ENCODE measurements at regions not wholly inside any gene's neighbourhood (a gene's known extent, or its start where the extent isn't known, plus 50 kb on each side); places are given as distances from the start of the nearest gene placed in this dataset.

DNA sequence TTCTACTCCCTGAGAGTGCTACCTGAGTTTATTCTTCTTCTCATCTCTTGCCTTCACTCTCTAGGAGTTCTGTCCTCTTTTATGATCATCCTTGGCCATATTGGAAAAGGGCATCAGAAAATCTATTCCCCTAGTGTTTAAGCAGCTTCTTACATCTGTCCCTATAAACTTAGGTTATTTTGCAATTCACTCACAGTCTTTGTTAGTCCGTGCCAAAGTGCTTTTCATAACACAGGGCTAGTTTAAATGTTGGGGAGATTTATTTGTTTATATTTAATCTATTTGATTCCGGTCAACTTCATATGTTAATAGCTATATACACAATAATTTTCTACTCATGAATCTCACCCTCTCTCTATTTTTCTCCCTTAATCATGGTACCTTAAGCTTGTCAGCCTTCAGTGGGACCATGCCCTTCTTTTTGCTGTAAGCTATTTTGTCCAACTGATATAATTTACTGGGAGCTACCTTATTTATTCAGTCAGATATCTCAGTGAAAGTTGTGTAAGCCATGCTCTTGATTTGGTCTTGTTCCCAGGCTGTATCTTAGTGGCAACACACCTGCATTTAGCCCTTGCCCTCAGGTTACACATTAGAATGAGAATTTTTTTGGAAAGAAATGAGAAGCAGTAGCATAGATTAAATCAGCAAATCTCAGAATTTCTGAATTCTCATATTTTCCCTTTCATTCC is 106.3 kb upstream of the SMYD2 start:
- TF ChIP-seq ZBTB7A (IDR thresholded peaks at IDR 0.05; ENCODE audit: low read depth) (no peak), TCF12 (IDR thresholded peaks at IDR 0.05; ENCODE audit: low read depth) (no peak), REST (IDR thresholded peaks at IDR 0.05; ENCODE audit: low read depth) (no peak), NFIC (IDR thresholded peaks at IDR 0.05) (no peak)

DNA sequence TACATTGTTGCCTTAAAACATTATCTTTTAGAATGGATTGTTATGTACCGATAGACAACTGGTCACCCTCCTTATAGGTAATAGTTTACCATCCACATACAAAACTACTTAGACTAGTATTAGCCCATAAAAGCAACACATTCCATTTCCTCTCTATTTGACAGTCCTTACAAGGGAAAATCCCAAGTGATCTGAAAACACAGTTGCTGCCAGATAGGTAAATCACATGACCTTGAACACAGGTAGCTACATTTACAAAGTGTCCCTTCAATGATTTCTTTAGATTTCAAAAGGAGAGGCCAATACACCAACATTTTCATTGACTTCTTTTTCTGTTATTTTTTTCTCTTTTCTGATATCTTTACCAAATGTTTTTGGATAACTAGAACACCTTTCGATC is 102.9 kb upstream of the SMYD2 start:
- TF ChIP-seq REST (IDR thresholded peaks at IDR 0.05; ENCODE audit: low read depth) (no peak), TCF12 (IDR thresholded peaks at IDR 0.05; ENCODE audit: low read depth) (no peak), EGR1 (IDR thresholded peaks at IDR 0.05) (no peak), RAD21 (IDR thresholded peaks at IDR 0.05; ENCODE audit: low read depth) (no peak), MAX (IDR thresholded peaks at IDR 0.05) (no peak), ZBTB7A (IDR thresholded peaks at IDR 0.05; ENCODE audit: low read depth) (no peak), NFIC (IDR thresholded peaks at IDR 0.05) (no peak), FOXM1 (IDR thresholded peaks at IDR 0.05; ENCODE audit: borderline replicate concordance, low read depth) (no peak), TAF1 (IDR thresholded peaks at IDR 0.05; ENCODE audit: low read depth) (no peak), CREB1 (IDR thresholded peaks at IDR 0.05; ENCODE audit: low read depth) (no peak), YY1 (IDR thresholded peaks at IDR 0.05; ENCODE audit: low read depth) (no peak), EP300 (IDR thresholded peaks at IDR 0.05; ENCODE audit: borderline replicate concordance) (no peak), TEAD4 (IDR thresholded peaks at IDR 0.05) (no peak), CEBPB (IDR thresholded peaks at IDR 0.05) (no peak)
- TF ChIP-seq, protein P1, sequence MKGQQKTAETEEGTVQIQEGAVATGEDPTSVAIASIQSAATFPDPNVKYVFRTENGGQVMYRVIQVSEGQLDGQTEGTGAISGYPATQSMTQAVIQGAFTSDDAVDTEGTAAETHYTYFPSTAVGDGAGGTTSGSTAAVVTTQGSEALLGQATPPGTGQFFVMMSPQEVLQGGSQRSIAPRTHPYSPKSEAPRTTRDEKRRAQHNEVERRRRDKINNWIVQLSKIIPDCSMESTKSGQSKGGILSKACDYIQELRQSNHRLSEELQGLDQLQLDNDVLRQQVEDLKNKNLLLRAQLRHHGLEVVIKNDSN (IDR thresholded peaks at IDR 0.05) = no peak

DNA sequence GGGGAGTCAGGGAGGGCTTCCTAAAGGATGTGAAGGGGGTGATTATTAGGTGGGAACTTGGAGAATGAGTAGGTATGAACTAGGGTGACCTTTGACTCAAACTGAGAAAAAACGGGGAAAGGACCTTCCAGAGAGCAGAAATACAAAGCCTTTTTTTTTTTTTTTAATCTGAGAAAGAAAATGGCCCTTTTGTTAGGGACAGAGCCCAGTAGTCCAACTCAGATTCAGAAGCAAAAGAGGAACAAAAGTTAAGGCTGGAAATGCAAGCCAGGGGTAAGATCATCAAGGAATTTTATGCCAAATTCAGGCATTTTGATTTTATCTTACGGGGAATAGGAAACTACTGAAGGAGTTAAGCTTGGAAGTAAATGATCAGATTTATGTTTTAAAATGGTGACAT is 96.0 kb upstream of the SMYD2 start:
- TF ChIP-seq TCF12 (IDR thresholded peaks at IDR 0.05; ENCODE audit: low read depth) (no peak), CREB1 (IDR thresholded peaks at IDR 0.05; ENCODE audit: low read depth) (no peak), MAX (IDR thresholded peaks at IDR 0.05) (no peak), NFIC (IDR thresholded peaks at IDR 0.05) (no peak), EGR1 (IDR thresholded peaks at IDR 0.05) (no peak), REST (IDR thresholded peaks at IDR 0.05; ENCODE audit: low read depth) (no peak), RAD21 (IDR thresholded peaks at IDR 0.05; ENCODE audit: low read depth) (no peak), YY1 (IDR thresholded peaks at IDR 0.05; ENCODE audit: low read depth) (no peak), FOXM1 (IDR thresholded peaks at IDR 0.05; ENCODE audit: borderline replicate concordance, low read depth) (no peak), TEAD4 (IDR thresholded peaks at IDR 0.05) (no peak), EP300 (IDR thresholded peaks at IDR 0.05; ENCODE audit: borderline replicate concordance) (no peak), ZBTB7A (IDR thresholded peaks at IDR 0.05; ENCODE audit: low read depth) (no peak), CEBPB (IDR thresholded peaks at IDR 0.05) (no peak), TAF1 (IDR thresholded peaks at IDR 0.05; ENCODE audit: low read depth) (no peak)
- TF ChIP-seq, protein P1 (IDR thresholded peaks at IDR 0.05) = no peak

GRCh38 chr1:214186103-214186824 is 94.7 kb upstream of the SMYD2 start:
- TF ChIP-seq TCF12 (IDR thresholded peaks at IDR 0.05; ENCODE audit: low read depth) = no peak
- no peak for TF ChIP-seq NFIC (IDR thresholded peaks at IDR 0.05)
- no peak for TF ChIP-seq EP300 (IDR thresholded peaks at IDR 0.05; ENCODE audit: borderline replicate concordance)
- no peak for TF ChIP-seq TAF1 (IDR thresholded peaks at IDR 0.05; ENCODE audit: low read depth)
- TF ChIP-seq ZBTB7A (IDR thresholded peaks at IDR 0.05; ENCODE audit: low read depth) = no peak
- no peak for TF ChIP-seq REST (IDR thresholded peaks at IDR 0.05; ENCODE audit: low read depth)
- TF ChIP-seq CEBPB (IDR thresholded peaks at IDR 0.05) = no peak
